CD4-positive, alpha-beta T cell (primary cell): ENCODE measurements at regions not wholly inside any gene's neighbourhood (a gene's known extent, or its start where the extent isn't known, plus 50 kb on each side); places are given as distances from the start of the nearest gene placed in this dataset.

ENCODE experiments used
- ATAC-seq: fragments of 200-7000 bp; cut with Tn5 transposase; one replicate; pipeline ENCODE4 v1.10.0; 2022; ENCODE audit warnings: mild to moderate bottlenecking; ENCODE audit not compliant: poor library complexity
- CTCF ChIA-PET: fragments of 350-600 bp; sonication (Branson Sonifier 250); formaldehyde crosslinking; loops from one replicate; lab custom pipeline; 2021; ENCODE audit warnings: antibody characterized with exemption, inconsistent platforms; lab: Charles Lee
- POLR2A ChIA-PET: fragments of 350-600 bp; sonication (Branson Sonifier 250); formaldehyde crosslinking; loops from one replicate; lab custom pipeline; 2021; ENCODE audit warnings: antibody characterized with exemption, inconsistent platforms; lab: Charles Lee
- DNase-seq, 14 experiments: peaks; one replicate each; pipeline ENCODE4 v3.0.0-alpha.2; 2013 to 2020; ENCODE audit warnings: mixed read lengths in 2 of 14
- H3K27ac ChIP-seq, 2 donors: one replicate each; pipeline versions ENCODE4 v1.5.1 to v1.7.0; 2013; ENCODE audit warnings: low read length in 2 of 2, low read depth in 1 of 2, mild to moderate bottlenecking in 1 of 2
- H3K27me3 ChIP-seq, 2 experiments: 1 replicate in 1 of 2; 2 replicates in 1 of 2; pipeline versions ENCODE4 v1.6.1 to v1.7.0; 2013; ENCODE audit warnings: low read length in 2 of 2, control low read depth in 1 of 2, mild to moderate bottlenecking in 1 of 2, moderate library complexity in 1 of 2; ENCODE audit not compliant: insufficient read depth in 2 of 2, control insufficient read depth in 1 of 2
- H3K36me3 ChIP-seq: one replicate; pipeline ENCODE4 v1.6.1; 2013; ENCODE audit warnings: low read length, control low read depth; ENCODE audit not compliant: insufficient read depth
- H3K4me1 ChIP-seq: one replicate; pipeline ENCODE4 v1.6.1; 2013; ENCODE audit warnings: low read length, control low read depth; ENCODE audit not compliant: insufficient read depth
- H3K4me3 ChIP-seq: one replicate; pipeline ENCODE4 v1.5.1; 2013; ENCODE audit warnings: mild to moderate bottlenecking, low read length, moderate library complexity
- H3K9me3 ChIP-seq, 2 experiments: 1 replicate in 1 of 2; 2 replicates in 1 of 2; pipeline versions ENCODE4 v1.6.1 to v1.7.0; 2013; ENCODE audit warnings: low read length in 2 of 2, mild to moderate bottlenecking in 2 of 2, control low read depth in 1 of 2, moderate library complexity in 1 of 2; ENCODE audit not compliant: control insufficient read depth in 1 of 2, insufficient read depth in 1 of 2
- H3K27ac Mint-ChIP-seq: one replicate; pipeline ENCODE4 v1.8.0; 2020; ENCODE audit warnings: mixed read lengths
- H3K27me3 Mint-ChIP-seq: one replicate; pipeline ENCODE4 v1.8.0; 2021; ENCODE audit warnings: mixed read lengths
- H3K36me3 Mint-ChIP-seq: one replicate; pipeline ENCODE4 v1.8.0; 2021; ENCODE audit warnings: low read depth, mixed read lengths
- H3K4me1 Mint-ChIP-seq: one replicate; pipeline ENCODE4 v1.8.0; 2021; ENCODE audit warnings: low read depth, mixed read lengths
- H3K4me3 Mint-ChIP-seq: one replicate; pipeline ENCODE4 v1.8.0; 2020; ENCODE audit warnings: mild to moderate bottlenecking, mixed read lengths
- H3K9me3 Mint-ChIP-seq: one replicate; pipeline ENCODE4 v1.8.0; 2020; ENCODE audit warnings: mixed read lengths
- intact Hi-C, 2 experiments: fragments of 100-400 bp; cut with DNase I in 1 of 2; cut with micrococcal nuclease in 1 of 2; formaldehyde crosslinking; loops; one replicate each; pipeline versions ENCODE4 v1.15.1 to v1.9.0; 2023 to 2025; cut with DNase I, micrococcal nuclease
- TF ChIP-seq, protein P1 (sequence below): fragments of 200-600 bp; IDR thresholded peaks from one replicate; pipeline ENCODE4 v1.8.0; 2022; ENCODE audit warnings: antibody characterized with exemption, mild to moderate bottlenecking

DNA sequence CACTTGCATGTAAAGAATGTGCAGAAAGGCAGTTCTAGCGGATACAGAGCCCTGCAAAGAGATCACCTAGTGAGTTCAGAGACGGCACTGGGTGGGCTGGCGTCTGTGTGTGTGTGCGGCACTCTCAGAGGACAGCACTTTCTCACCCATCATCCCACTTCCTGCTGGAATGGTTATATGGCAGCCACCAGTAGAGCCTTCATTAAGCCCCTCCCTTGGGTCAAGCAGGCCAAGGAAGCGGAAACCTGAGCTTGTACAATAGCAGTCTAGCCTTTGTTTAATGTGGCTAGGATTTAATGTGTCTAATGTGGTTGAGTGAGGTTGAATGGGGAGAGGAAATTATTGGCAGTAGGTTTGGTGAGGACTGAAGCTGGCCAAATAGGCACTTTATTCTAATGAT, 88.3 kb upstream of the ELAC2 start:
- no peaks in the 10 kb centered on the region for H3K27me3 Mint-ChIP-seq
- no peaks in the 10 kb centered on the region for H3K36me3 ChIP-seq
- ChIA-PET POLR2A (no interaction called here), CTCF (no interaction called here)
- DNase-seq = no peak
- H3K4me1 ChIP-seq = no peaks in the 10 kb centered on the region
- H3K9me3 ChIP-seq = peaks cover 0 to 7% of the 10 kb centered on the region in 2 experiments
- no peak overlapping the region for H3K4me3 Mint-ChIP-seq
- no peak for ATAC-seq
- H3K27ac ChIP-seq = no peak overlapping the region
- TF ChIP-seq, protein P1, sequence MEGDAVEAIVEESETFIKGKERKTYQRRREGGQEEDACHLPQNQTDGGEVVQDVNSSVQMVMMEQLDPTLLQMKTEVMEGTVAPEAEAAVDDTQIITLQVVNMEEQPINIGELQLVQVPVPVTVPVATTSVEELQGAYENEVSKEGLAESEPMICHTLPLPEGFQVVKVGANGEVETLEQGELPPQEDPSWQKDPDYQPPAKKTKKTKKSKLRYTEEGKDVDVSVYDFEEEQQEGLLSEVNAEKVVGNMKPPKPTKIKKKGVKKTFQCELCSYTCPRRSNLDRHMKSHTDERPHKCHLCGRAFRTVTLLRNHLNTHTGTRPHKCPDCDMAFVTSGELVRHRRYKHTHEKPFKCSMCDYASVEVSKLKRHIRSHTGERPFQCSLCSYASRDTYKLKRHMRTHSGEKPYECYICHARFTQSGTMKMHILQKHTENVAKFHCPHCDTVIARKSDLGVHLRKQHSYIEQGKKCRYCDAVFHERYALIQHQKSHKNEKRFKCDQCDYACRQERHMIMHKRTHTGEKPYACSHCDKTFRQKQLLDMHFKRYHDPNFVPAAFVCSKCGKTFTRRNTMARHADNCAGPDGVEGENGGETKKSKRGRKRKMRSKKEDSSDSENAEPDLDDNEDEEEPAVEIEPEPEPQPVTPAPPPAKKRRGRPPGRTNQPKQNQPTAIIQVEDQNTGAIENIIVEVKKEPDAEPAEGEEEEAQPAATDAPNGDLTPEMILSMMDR = no peak
- intact Hi-C loops = no loop called here
- no peaks in the 10 kb centered on the region for H3K27me3 ChIP-seq
- H3K9me3 Mint-ChIP-seq = peaks cover 5% of the 10 kb centered on the region
- H3K27ac Mint-ChIP-seq = no peak overlapping the region
- no peaks in the 10 kb centered on the region for H3K36me3 Mint-ChIP-seq
- H3K4me3 ChIP-seq = no peak overlapping the region
- no peaks in the 10 kb centered on the region for H3K4me1 Mint-ChIP-seq

DNA sequence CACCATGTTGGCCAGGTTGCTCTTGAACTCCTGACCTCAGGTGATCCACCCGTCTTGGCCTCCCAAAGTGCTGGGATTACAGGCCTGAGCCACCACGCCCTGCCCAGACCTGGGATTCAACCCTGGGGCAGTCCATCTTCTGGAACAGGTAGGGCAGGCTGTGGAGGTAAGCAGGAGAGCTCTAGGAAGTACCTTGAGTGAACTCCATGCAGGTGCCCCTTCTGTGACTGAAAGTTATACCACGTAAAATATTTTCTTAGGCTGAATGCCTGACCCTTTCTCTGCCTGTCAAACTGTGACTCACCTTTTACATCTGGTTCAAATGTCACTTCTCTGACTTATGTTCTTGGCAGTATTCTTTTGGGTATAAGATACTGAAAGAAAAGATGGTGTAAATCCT, 86.7 kb upstream of the ELAC2 start:
- Histone ChIP-seq H3K4me3 (no peak overlapping the region), H3K27me3 (no peaks in the 10 kb centered on the region), H3K27ac (no peak overlapping the region), H3K9me3 (peaks cover 0 to 7% of the 10 kb centered on the region in 2 experiments), H3K36me3 (no peaks in the 10 kb centered on the region), H3K4me1 (no peaks in the 10 kb centered on the region)
- TF ChIP-seq, protein P1 = no peak
- POLR2A ChIA-PET = no interaction called here
- CTCF ChIA-PET = no interaction called here
- H3K36me3 Mint-ChIP-seq = no peaks in the 10 kb centered on the region
- no peaks in the 10 kb centered on the region for H3K4me1 Mint-ChIP-seq
- no peak overlapping the region for H3K27ac Mint-ChIP-seq
- no peaks in the 10 kb centered on the region for H3K27me3 Mint-ChIP-seq
- H3K9me3 Mint-ChIP-seq = peaks cover 5% of the 10 kb centered on the region
- H3K4me3 Mint-ChIP-seq = no peak overlapping the region
- DNase-seq = no peak
- no peak for ATAC-seq
- intact Hi-C loops = no loop called here

DNA sequence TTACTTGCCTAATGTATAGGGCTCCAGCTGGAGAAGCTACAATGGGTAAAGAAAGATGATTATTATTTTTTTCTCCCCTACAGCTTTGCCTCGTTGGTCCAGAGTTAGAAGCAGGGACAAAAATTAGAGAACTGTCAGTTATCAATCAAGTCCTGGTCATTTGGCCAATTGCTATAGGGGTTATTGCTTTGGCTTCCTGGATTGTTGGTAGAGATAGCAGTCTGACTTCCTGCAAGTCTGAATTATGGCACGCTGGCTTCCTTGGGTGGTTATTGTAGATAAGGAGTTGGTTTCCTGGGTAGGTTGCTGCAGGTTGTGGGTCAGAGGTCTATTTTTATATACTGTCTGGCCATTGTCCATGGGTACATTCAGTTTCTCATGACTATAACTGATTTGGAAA, 84.7 kb upstream of the ELAC2 start:
- Histone ChIP-seq H3K4me1 (no peaks in the 10 kb centered on the region), H3K36me3 (no peaks in the 10 kb centered on the region), H3K9me3 (peaks cover 0 to 7% of the 10 kb centered on the region in 2 experiments), H3K4me3 (no peak overlapping the region), H3K27ac (no peak overlapping the region), H3K27me3 (no peaks in the 10 kb centered on the region)
- Mint-ChIP-seq H3K36me3 (no peaks in the 10 kb centered on the region), H3K27ac (no peak overlapping the region), H3K4me1 (no peaks in the 10 kb centered on the region), H3K9me3 (peaks cover 5% of the 10 kb centered on the region), H3K27me3 (no peaks in the 10 kb centered on the region), H3K4me3 (no peak overlapping the region)
- intact Hi-C loops = no loop called here
- ATAC-seq = no peak
- POLR2A ChIA-PET = no interaction called here
- no peak for DNase-seq
- TF ChIP-seq, protein P1 = no peak
- CTCF ChIA-PET = no interaction called here
